ENCODE measurements at regions not wholly inside any gene's neighbourhood (a gene's known extent, or its start where the extent isn't known, plus 50 kb on each side); places are given as distances from the start of the nearest gene placed in this dataset.

GRCh38 chr14:25472700-25473099 lies 422.8 kb upstream of the STXBP6 start:
- Histone ChIP-seq H3K27me3 (no peaks in the 10 kb centered on the region), H3K4me3 (replicated peaks in 1 of 3) (no peak overlapping the region), H3K9me3 (no peaks in the 10 kb centered on the region), H3K27ac (no peak overlapping the region), H3K4me1 (no peaks in the 10 kb centered on the region), H3K36me3 (no peaks in the 10 kb centered on the region)
- intact Hi-C loops (cut with DNase I) = no loop called here
- 95 to 100% methylated on average over 1 of the region's 1 CpG for WGBS, 2 donors
- DNase-seq = no peak
- TF ChIP-seq POLR2A (IDR thresholded peaks at IDR 0.05) (no peak), CTCF (IDR thresholded peaks at IDR 0.05) (no peak)

- Histone ChIP-seq H3K9me3 (no peaks in the 10 kb centered on the region), H3K36me3 (no peaks in the 10 kb centered on the region)
- no peak for TF ChIP-seq POLR2A (IDR thresholded peaks at IDR 0.05)
- TF ChIP-seq CTCF (IDR thresholded peaks at IDR 0.05) = no peak
These were observed 414.8 kb upstream of the STXBP6 start for GRCh38 chr14:25464772-25465171.

GRCh38 chr14:25464078-25464477 lies 414.1 kb upstream of the STXBP6 start:
- intact Hi-C loops (cut with DNase I) = no loop called here
- Histone ChIP-seq H3K27me3 (no peaks in the 10 kb centered on the region), H3K4me1 (no peaks in the 10 kb centered on the region), H3K9me3 (no peaks in the 10 kb centered on the region), H3K27ac (no peak overlapping the region), H3K4me3 (replicated peaks in 1 of 3) (no peak overlapping the region), H3K36me3 (no peaks in the 10 kb centered on the region)
- DNase-seq = no peak
- TF ChIP-seq POLR2A (IDR thresholded peaks at IDR 0.05) = no peak
- TF ChIP-seq CTCF (IDR thresholded peaks at IDR 0.05) = no peak

More at GRCh38 chr14:25464772-25465171, 414.8 kb upstream of the STXBP6 start:
- H3K4me1 ChIP-seq = no peaks in the 10 kb centered on the region
- H3K27me3 ChIP-seq = no peaks in the 10 kb centered on the region
- intact Hi-C loops (cut with DNase I) = no loop called here
- no peak overlapping the region for H3K4me3 ChIP-seq (replicated peaks in 1 of 3)
- DNase-seq = no peak
- no peak overlapping the region for H3K27ac ChIP-seq

- no peak for DNase-seq
- H3K4me1 ChIP-seq = no peaks in the 10 kb centered on the region
- no peaks in the 10 kb centered on the region for H3K9me3 ChIP-seq
- no peaks in the 10 kb centered on the region for H3K27me3 ChIP-seq
- intact Hi-C loops (cut with DNase I) = no loop called here
- H3K36me3 ChIP-seq = no peaks in the 10 kb centered on the region
- H3K27ac ChIP-seq = no peak overlapping the region
- 76 to 78% methylated on average over 1 of the region's 1 CpG for WGBS, 2 donors
- TF ChIP-seq POLR2A (IDR thresholded peaks at IDR 0.05) (no peak), CTCF (IDR thresholded peaks at IDR 0.05) (no peak)
- no peak overlapping the region for H3K4me3 ChIP-seq (replicated peaks in 1 of 3)
These were observed 413.5 kb upstream of the STXBP6 start for GRCh38 chr14:25463480-25463879.

GRCh38 chr14:25461780-25462179 lies 411.8 kb upstream of the STXBP6 start:
- intact Hi-C loops (cut with DNase I) = no loop called here
- Histone ChIP-seq H3K9me3 (no peaks in the 10 kb centered on the region), H3K27me3 (no peaks in the 10 kb centered on the region), H3K4me3 (replicated peaks in 1 of 3) (no peak overlapping the region), H3K27ac (no peak overlapping the region), H3K36me3 (no peaks in the 10 kb centered on the region), H3K4me1 (no peaks in the 10 kb centered on the region)
- TF ChIP-seq POLR2A (IDR thresholded peaks at IDR 0.05) (no peak), CTCF (IDR thresholded peaks at IDR 0.05) (no peak)
- no peak for DNase-seq
- 78 to 88% methylated on average over 5 of the region's 5 CpGs for WGBS, 2 donors

All from thyroid gland (tissue), 4 donors.